Hepatocyte (in vitro differentiated cells): ENCODE measurements at regions not wholly inside any gene's neighbourhood (a gene's known extent, or its start where the extent isn't known, plus 50 kb on each side); places are given as distances from the start of the nearest gene placed in this dataset.

ENCODE experiments used
- DNase-seq: peaks from one replicate; pipeline ENCODE4 v3.0.0-alpha.2; 2016; ENCODE audit warnings: low spot score
- H2AFZ ChIP-seq: fragments of 200-600 bp; sonication (generic); 2 replicates; pipeline ENCODE4 v1.6.0; 2016; ENCODE audit warnings: antibody characterized with exemption, mild to moderate bottlenecking
- H3K27ac ChIP-seq: fragments of 200-600 bp; sonication (generic); 2 replicates; pipeline ENCODE4 v1.5.1; 2016; ENCODE audit warnings: mild to moderate bottlenecking
- H3K27me3 ChIP-seq: fragments of 200-600 bp; sonication (generic); 2 replicates; pipeline ENCODE4 v1.6.1; 2016
- H3K36me3 ChIP-seq: fragments of 200-600 bp; sonication (generic); replicated peaks from 2 replicates; pipeline ENCODE4 v1.5.1; 2016; ENCODE audit warnings: low read depth; ENCODE audit not compliant: insufficient read depth
- H3K4me1 ChIP-seq: fragments of 200-600 bp; sonication (generic); 2 replicates; pipeline ENCODE4 v1.5.1; 2016; ENCODE audit warnings: mild to moderate bottlenecking, moderate library complexity; ENCODE audit not compliant: insufficient read depth
- H3K4me2 ChIP-seq: fragments of 200-600 bp; sonication (generic); 2 replicates; pipeline ENCODE4 v1.6.0; 2016
- H3K4me3 ChIP-seq: fragments of 200-600 bp; sonication (generic); 2 replicates; pipeline ENCODE4 v1.5.1; 2016; ENCODE audit warnings: mild to moderate bottlenecking
- H3K79me2 ChIP-seq: fragments of 200-600 bp; sonication (generic); 2 replicates; pipeline ENCODE4 v1.6.0; 2017; ENCODE audit warnings: mild to moderate bottlenecking
- H3K9me2 ChIP-seq: fragments of 200-600 bp; sonication (generic); replicated peaks from 2 replicates; pipeline ENCODE4 v1.6.0; 2017; ENCODE audit warnings: mild to moderate bottlenecking; ENCODE audit not compliant: insufficient read depth
- H3K9me3 ChIP-seq: fragments of 200-600 bp; sonication (generic); 2 replicates; pipeline ENCODE4 v1.5.1; 2016; ENCODE audit warnings: low read depth, mild to moderate bottlenecking
- H4K20me1 ChIP-seq: fragments of 200-600 bp; sonication (generic); 2 replicates; pipeline ENCODE4 v1.6.0; 2016; ENCODE audit warnings: mild to moderate bottlenecking; ENCODE audit not compliant: insufficient read depth, poor library complexity, severe bottlenecking
- CTCF ChIP-seq: fragments of 200-600 bp; sonication (generic); IDR thresholded peaks from 2 replicates; pipeline ENCODE4 v1.5.1; 2016; ENCODE audit warnings: antibody characterized with exemption, mild to moderate bottlenecking; ENCODE audit not compliant: poor library complexity
- EZH2 ChIP-seq: fragments of 200-600 bp; sonication (generic); IDR thresholded peaks from 2 replicates; pipeline ENCODE4 v1.6.1; 2016; ENCODE audit warnings: antibody characterized with exemption, mild to moderate bottlenecking, borderline replicate concordance
- EZH2phosphoT487 ChIP-seq: fragments of 200-600 bp; sonication (generic); IDR thresholded peaks from one replicate; pipeline ENCODE4 v1.6.1; 2018; ENCODE audit warnings: antibody characterized with exemption, mild to moderate bottlenecking, low read depth, moderate library complexity; ENCODE audit not compliant: unreplicated experiment, severe bottlenecking
- WGBS: methylation state at CpG from one replicate; pipeline ENCODE4 v1.1.6; 2016; ENCODE audit warnings: low lambda C conversion rate; ENCODE audit errors: missing lambda C conversion rate; 5-methylcytosine and 5-hydroxymethylcytosine counted together

GRCh38 chr1:188269956-188270355, 1441.2 kb downstream of the PLA2G4A start:
- H2AFZ ChIP-seq = no peak overlapping the region
- no peaks in the 10 kb centered on the region for H3K4me1 ChIP-seq
- no peaks in the 10 kb centered on the region for H3K9me3 ChIP-seq
- no peak overlapping the region for H3K4me3 ChIP-seq
- TF ChIP-seq CTCF (no peak), EZH2 (no peak), EZH2phosphoT487 (no peak)
- H3K27ac ChIP-seq = no peak overlapping the region
- WGBS = 100% methylated on average over 1 of the region's 1 CpG
- H3K36me3 ChIP-seq = no peaks in the 10 kb centered on the region
- H3K4me2 ChIP-seq = no peak overlapping the region
- H4K20me1 ChIP-seq = no peaks in the 10 kb centered on the region
- no peaks in the 10 kb centered on the region for H3K27me3 ChIP-seq
- no peaks in the 10 kb centered on the region for H3K9me2 ChIP-seq
- DNase-seq = no peak
- no peaks in the 10 kb centered on the region for H3K79me2 ChIP-seq

DNA sequence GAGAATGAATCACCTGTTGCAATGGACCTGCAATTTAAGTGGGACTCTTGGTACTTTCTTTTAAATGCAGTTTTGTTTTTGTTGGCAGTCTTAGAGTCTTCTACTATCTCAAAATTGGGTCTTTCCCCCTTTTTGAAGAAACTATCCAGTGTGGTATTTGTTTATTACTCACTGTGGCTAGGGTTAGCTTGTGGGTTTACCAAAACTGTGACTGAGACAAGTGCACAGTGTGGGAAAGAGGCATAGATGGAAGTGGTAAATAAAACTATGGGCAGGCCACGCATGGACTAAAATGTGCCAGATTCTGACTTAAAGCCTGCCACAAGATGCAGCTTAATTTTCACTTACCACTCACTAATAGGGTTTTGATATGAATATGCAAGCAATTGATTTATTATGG, 1441.7 kb downstream of the PLA2G4A start:
- no peaks in the 10 kb centered on the region for H3K4me1 ChIP-seq
- H3K9me2 ChIP-seq = no peaks in the 10 kb centered on the region
- no peaks in the 10 kb centered on the region for H3K9me3 ChIP-seq
- no peaks in the 10 kb centered on the region for H4K20me1 ChIP-seq
- H3K4me3 ChIP-seq = no peak overlapping the region
- no peaks in the 10 kb centered on the region for H3K79me2 ChIP-seq
- no peaks in the 10 kb centered on the region for H3K36me3 ChIP-seq
- DNase-seq = no peak
- no peak overlapping the region for H3K4me2 ChIP-seq
- WGBS = 100% methylated on average over 1 of the region's 1 CpG
- H2AFZ ChIP-seq = no peak overlapping the region
- no peaks in the 10 kb centered on the region for H3K27me3 ChIP-seq
- TF ChIP-seq EZH2phosphoT487 (no peak), EZH2 (no peak), CTCF (no peak)
- no peak overlapping the region for H3K27ac ChIP-seq

- Histone ChIP-seq H3K27ac (no peak overlapping the region), H3K79me2 (no peaks in the 10 kb centered on the region), H3K9me2 (no peaks in the 10 kb centered on the region), H3K27me3 (no peaks in the 10 kb centered on the region), H3K4me3 (no peak overlapping the region), H3K36me3 (no peaks in the 10 kb centered on the region), H2AFZ (no peak overlapping the region), H3K4me2 (no peak overlapping the region), H3K9me3 (no peaks in the 10 kb centered on the region), H4K20me1 (no peaks in the 10 kb centered on the region), H3K4me1 (no peaks in the 10 kb centered on the region)
- WGBS = 100% methylated on average over 1 of the region's 1 CpG
- no peak for TF ChIP-seq EZH2phosphoT487
- no peak for TF ChIP-seq EZH2
- no peak for TF ChIP-seq CTCF
- DNase-seq = no peak
These were observed 1449.0 kb downstream of the PLA2G4A start for GRCh38 chr1:188277771-188278170.

- no peak overlapping the region for H3K27ac ChIP-seq
- TF ChIP-seq EZH2phosphoT487 (no peak), EZH2 (no peak)
These were observed 1453.2 kb downstream of the PLA2G4A start for GRCh38 chr1:188281921-188282320.

More at GRCh38 chr1:188281921-188282320, 1453.2 kb downstream of the PLA2G4A start:
- DNase-seq = no peak
- no peak overlapping the region for H2AFZ ChIP-seq
- H3K36me3 ChIP-seq = no peaks in the 10 kb centered on the region
- no peak overlapping the region for H3K4me3 ChIP-seq
- H4K20me1 ChIP-seq = no peaks in the 10 kb centered on the region
- no peak overlapping the region for H3K4me2 ChIP-seq
- no peaks in the 10 kb centered on the region for H3K9me2 ChIP-seq
- no peaks in the 10 kb centered on the region for H3K79me2 ChIP-seq
- no peaks in the 10 kb centered on the region for H3K4me1 ChIP-seq
- H3K9me3 ChIP-seq = no peaks in the 10 kb centered on the region
- H3K27me3 ChIP-seq = no peaks in the 10 kb centered on the region
- WGBS = 54% methylated on average over 3 of the region's 3 CpGs
